A673 (cell line): ENCODE measurements at regions not wholly inside any gene's neighbourhood (a gene's known extent, or its start where the extent isn't known, plus 50 kb on each side); places are given as distances from the start of the nearest gene placed in this dataset.
A peak's percentile ranks its signal among the peaks of the same experiment; 100 is the strongest.

ENCODE experiments used
- BruUV-seq: library from RNA; stranded (reverse); fragments of 400-500 nt; replicated peaks from 2 replicates; lab custom pipeline; 2021; lab: Mats Ljungman, UMichigan
- CTCF ChIA-PET: fragments of 300-600 bp; sonication (Branson Sonifier 250); formaldehyde crosslinking; loops from one replicate; lab custom pipeline; 2022; ENCODE audit warnings: antibody characterized with exemption; lab: Charles Lee
- POLR2A ChIA-PET: fragments of 300-600 bp; sonication (Branson Sonifier 250); formaldehyde crosslinking; loops from one replicate; lab custom pipeline; 2022; ENCODE audit warnings: antibody characterized with exemption; ENCODE audit not compliant: low non-redundant PET; lab: Charles Lee
- DNase-seq: peaks from one replicate; pipeline ENCODE4 v3.0.0-alpha.2; 2015; ENCODE audit warnings: low spot score
- H3K27ac ChIP-seq: fragments of 200-600 bp; sonication (generic); 2 replicates; pipeline ENCODE4 v1.5.1; 2016; ENCODE audit warnings: mixed run types, low read depth, mild to moderate bottlenecking, mixed read lengths, antibody characterized with exemption, low read length; ENCODE audit not compliant: poor library complexity, severe bottlenecking
- H3K27me3 ChIP-seq: fragments of 200-600 bp; sonication (generic); replicated peaks from 2 replicates; pipeline ENCODE4 v1.6.1; 2017; ENCODE audit warnings: mixed run types, low read depth, mild to moderate bottlenecking, mixed read lengths, antibody characterized with exemption, low read length; ENCODE audit not compliant: insufficient read depth, poor library complexity
- H3K36me3 ChIP-seq: fragments of 200-600 bp; sonication (generic); 2 replicates; pipeline ENCODE4 v1.6.1; 2016; ENCODE audit warnings: mixed run types, mild to moderate bottlenecking, mixed read lengths, antibody characterized with exemption, low read length; ENCODE audit not compliant: insufficient read depth, poor library complexity, severe bottlenecking
- H3K4me1 ChIP-seq: fragments of 200-600 bp; sonication (generic); 2 replicates; pipeline ENCODE4 v1.6.1; 2017; ENCODE audit warnings: mixed run types, mild to moderate bottlenecking, mixed read lengths, antibody characterized with exemption, low read length; ENCODE audit not compliant: insufficient read depth, poor library complexity, severe bottlenecking
- H3K4me3 ChIP-seq: fragments of 200-600 bp; sonication (generic); 2 replicates; pipeline ENCODE4 v1.5.1; 2016; ENCODE audit warnings: low read depth, mixed run types, mild to moderate bottlenecking, mixed read lengths, low read length; ENCODE audit not compliant: poor library complexity, severe bottlenecking
- H3K9me3 ChIP-seq: fragments of 200-600 bp; sonication (generic); 2 replicates; pipeline ENCODE4 v1.6.1; 2016; ENCODE audit warnings: mixed run types, low read depth, mild to moderate bottlenecking, mixed read lengths, antibody characterized with exemption, low read length; ENCODE audit not compliant: poor library complexity, severe bottlenecking
- EZH2 ChIP-seq: fragments of 200-600 bp; sonication (generic); IDR thresholded peaks from 2 replicates; pipeline ENCODE4 v1.6.1; 2017; ENCODE audit warnings: borderline replicate concordance, low read depth, mild to moderate bottlenecking, mixed read lengths, antibody characterized with exemption, low read length; ENCODE audit not compliant: poor library complexity, severe bottlenecking
- intact Hi-C: fragments of 100-400 bp; cut with micrococcal nuclease; formaldehyde crosslinking; loops from one replicate; pipeline ENCODE4 v1.10.0; 2022; ENCODE audit not compliant: unreplicated experiment
- TF ChIP-seq, protein P1 (sequence below): fragments of 300-800, 200-600 bp; sonication (generic); conservative IDR thresholded peaks from 2 replicates; pipeline ENCODE4 v1.5.1; 2017; ENCODE audit warnings: low read depth, mild to moderate bottlenecking, antibody characterized with exemption, low read length, moderate library complexity, mixed read lengths

- no peak for DNase-seq
- Histone ChIP-seq H3K4me1 (no peaks in the 10 kb centered on the region), H3K27ac (no peak overlapping the region), H3K27me3 (peaks cover 14% of the 10 kb centered on the region), H3K9me3 (no peaks in the 10 kb centered on the region), H3K4me3 (no peak overlapping the region), H3K36me3 (no peaks in the 10 kb centered on the region)
- CTCF ChIA-PET: no interaction called here
- BruUV-seq: no TSS peak
- intact Hi-C loops: no loop called here
- TF ChIP-seq EZH2: no peak
- TF ChIP-seq, protein P1, sequence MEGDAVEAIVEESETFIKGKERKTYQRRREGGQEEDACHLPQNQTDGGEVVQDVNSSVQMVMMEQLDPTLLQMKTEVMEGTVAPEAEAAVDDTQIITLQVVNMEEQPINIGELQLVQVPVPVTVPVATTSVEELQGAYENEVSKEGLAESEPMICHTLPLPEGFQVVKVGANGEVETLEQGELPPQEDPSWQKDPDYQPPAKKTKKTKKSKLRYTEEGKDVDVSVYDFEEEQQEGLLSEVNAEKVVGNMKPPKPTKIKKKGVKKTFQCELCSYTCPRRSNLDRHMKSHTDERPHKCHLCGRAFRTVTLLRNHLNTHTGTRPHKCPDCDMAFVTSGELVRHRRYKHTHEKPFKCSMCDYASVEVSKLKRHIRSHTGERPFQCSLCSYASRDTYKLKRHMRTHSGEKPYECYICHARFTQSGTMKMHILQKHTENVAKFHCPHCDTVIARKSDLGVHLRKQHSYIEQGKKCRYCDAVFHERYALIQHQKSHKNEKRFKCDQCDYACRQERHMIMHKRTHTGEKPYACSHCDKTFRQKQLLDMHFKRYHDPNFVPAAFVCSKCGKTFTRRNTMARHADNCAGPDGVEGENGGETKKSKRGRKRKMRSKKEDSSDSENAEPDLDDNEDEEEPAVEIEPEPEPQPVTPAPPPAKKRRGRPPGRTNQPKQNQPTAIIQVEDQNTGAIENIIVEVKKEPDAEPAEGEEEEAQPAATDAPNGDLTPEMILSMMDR: no peak
- POLR2A ChIA-PET: no interaction called here
Measured at GRCh38 chr17:5661491-5662125, 77.3 kb upstream of the NLRP1 start.

DNA sequence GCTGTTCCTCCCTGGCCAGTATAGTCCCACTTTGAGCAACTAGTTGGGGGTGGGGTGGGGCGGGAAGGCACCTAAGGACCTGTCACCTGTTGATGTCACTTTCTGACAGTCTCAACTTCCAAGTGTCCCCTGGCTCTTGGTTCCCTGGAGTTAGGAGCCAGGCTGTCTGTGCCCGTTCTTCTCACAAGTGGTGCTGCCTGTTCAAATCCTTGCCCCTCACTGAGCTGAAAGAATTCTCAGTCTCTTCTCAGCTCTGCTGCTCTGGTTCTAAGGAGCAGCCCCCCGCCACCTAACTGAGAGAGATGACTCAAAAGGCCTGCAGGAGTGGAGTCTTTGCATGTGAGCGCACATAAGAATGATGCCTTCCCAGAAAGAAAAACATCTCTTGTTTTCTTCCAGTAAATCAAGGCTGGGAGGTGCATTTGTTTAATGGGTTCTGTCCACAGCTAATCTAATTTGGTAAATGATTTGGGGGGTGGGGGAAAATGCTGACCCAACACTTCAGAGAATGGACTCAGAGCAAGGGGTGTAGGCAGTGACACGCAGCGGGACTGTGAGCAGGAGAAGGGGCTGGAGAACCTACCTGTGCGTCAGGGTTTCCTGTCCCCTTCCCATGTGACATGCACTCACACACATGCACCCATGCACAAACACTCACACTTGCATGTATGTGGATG lies 78.2 kb upstream of the NLRP1 start:
- Histone ChIP-seq H3K27ac (no peak overlapping the region), H3K27me3 (peaks cover 19% of the 10 kb centered on the region), H3K9me3 (no peaks in the 10 kb centered on the region), H3K4me1 (no peaks in the 10 kb centered on the region), H3K36me3 (no peaks in the 10 kb centered on the region), H3K4me3 (no peak overlapping the region)
- CTCF ChIA-PET: no interaction called here
- TF ChIP-seq EZH2: no peak
- TF ChIP-seq, protein P1: no peak
- DNase-seq: no peak
- intact Hi-C loops: no loop called here
- POLR2A ChIA-PET: no interaction called here
- BruUV-seq: no TSS peak

GRCh38 chr17:5665164-5665563 lies 80.9 kb upstream of the NLRP1 start:
- no TSS peak for BruUV-seq
- peak; percentile 18 for DNase-seq
- TF ChIP-seq, protein P1: no peak
- TF ChIP-seq EZH2: no peak
- ChIA-PET CTCF (no interaction called here), POLR2A (no interaction called here)
- Histone ChIP-seq H3K4me1 (no peaks in the 10 kb centered on the region), H3K27me3 (peaks cover 34% of the 10 kb centered on the region), H3K4me3 (no peak overlapping the region), H3K27ac (no peak overlapping the region), H3K36me3 (no peaks in the 10 kb centered on the region), H3K9me3 (no peaks in the 10 kb centered on the region)
- intact Hi-C loops: no loop called here
